Suprapubic skin (tissue), 4 donors: ENCODE measurements at regions not wholly inside any gene's neighbourhood (a gene's known extent, or its start where the extent isn't known, plus 50 kb on each side); places are given as distances from the start of the nearest gene placed in this dataset.

Experiments used
- DNase-seq, 2 donors: peaks; one replicate each; pipeline ENCODE4 v3.0.0-alpha.2; 2019; ENCODE audit warnings: low spot score in 2 of 2
- H3K27ac ChIP-seq: fragments of 200-600 bp; sonication (generic); one replicate; pipeline ENCODE4 v1.5.1; 2019
- H3K27me3 ChIP-seq: fragments of 200-600 bp; sonication (generic); one replicate; pipeline ENCODE4 v1.5.1; 2019
- H3K36me3 ChIP-seq: fragments of 200-600 bp; sonication (generic); one replicate; pipeline ENCODE4 v1.5.1; 2019
- H3K4me1 ChIP-seq: fragments of 200-600 bp; sonication (generic); one replicate; pipeline ENCODE4 v1.5.1; 2019
- H3K4me3 ChIP-seq: fragments of 200-600 bp; sonication (generic); one replicate; pipeline ENCODE4 v1.5.1; 2019; ENCODE audit warnings: mild to moderate bottlenecking
- H3K9me3 ChIP-seq: fragments of 200-600 bp; sonication (generic); one replicate; pipeline ENCODE4 v1.5.1; 2019
- CTCF ChIP-seq, 2 donors: fragments of 200-600 bp in 1 of 2; fragments of 450-650 bp in 1 of 2; sonication (generic) in 1 of 2; IDR thresholded peaks; one replicate each; pipeline ENCODE4 v1.5.1; 2016 to 2019; ENCODE audit warnings: antibody characterized with exemption in 2 of 2, mild to moderate bottlenecking in 1 of 2, moderate library complexity in 1 of 2
- EP300 ChIP-seq: sonication (generic); formaldehyde crosslinking; IDR thresholded peaks from one replicate; pipeline ENCODE4 v1.6.1; 2017; ENCODE audit warnings: antibody characterized with exemption
- POLR2A ChIP-seq, 2 donors: fragments of 450-650 bp; IDR thresholded peaks; one replicate each; pipeline ENCODE4 v1.6.1; 2017; ENCODE audit warnings: antibody characterized with exemption in 2 of 2, mild to moderate bottlenecking in 2 of 2, moderate library complexity in 2 of 2
- POLR2AphosphoS5 ChIP-seq, 3 donors: sonication (generic); formaldehyde crosslinking; IDR thresholded peaks; one replicate each; pipeline ENCODE4 v1.6.1; 2017; ENCODE audit warnings: antibody characterized with exemption in 3 of 3
- WGBS: methylation state at CpG from one replicate; pipeline ENCODE4 v1.1.5; 2018; 5-methylcytosine and 5-hydroxymethylcytosine counted together

GRCh38 chr7:1364068-1364905 lies 95.0 kb downstream of the MICALL2 start:
- H3K9me3 ChIP-seq = peaks cover 6% of the 10 kb centered on the region
- TF ChIP-seq POLR2AphosphoS5 (IDR thresholded peaks at IDR 0.05) = no peak
- TF ChIP-seq EP300 = no peak
- TF ChIP-seq CTCF (IDR thresholded peaks at IDR 0.05) = no peak
- no peak for TF ChIP-seq POLR2A (IDR thresholded peaks at IDR 0.05)
- no peaks in the 10 kb centered on the region for H3K36me3 ChIP-seq
- no peak overlapping the region for H3K4me3 ChIP-seq
- no peak overlapping the region for H3K27ac ChIP-seq
- H3K4me1 ChIP-seq = peaks cover 6% of the 10 kb centered on the region
- peaks cover 62% of the 10 kb centered on the region for H3K27me3 ChIP-seq
- no peak for DNase-seq
- 62% methylated on average over 32 of the region's 36 CpGs for WGBS

GRCh38 chr7:1364906-1365570 lies 94.2 kb downstream of the MICALL2 start:
- no peak for DNase-seq
- Histone ChIP-seq H3K27ac (no peak overlapping the region), H3K36me3 (no peaks in the 10 kb centered on the region), H3K27me3 (peaks cover 70% of the 10 kb centered on the region), H3K9me3 (peaks cover 6% of the 10 kb centered on the region), H3K4me1 (peaks cover 10% of the 10 kb centered on the region), H3K4me3 (no peak overlapping the region)
- no peak for TF ChIP-seq POLR2A (IDR thresholded peaks at IDR 0.05)
- no peak for TF ChIP-seq EP300
- TF ChIP-seq POLR2AphosphoS5 (IDR thresholded peaks at IDR 0.05) = no peak
- TF ChIP-seq CTCF (IDR thresholded peaks at IDR 0.05) = no peak
- 63% methylated on average over 4 of the region's 13 CpGs for WGBS

GRCh38 chr7:1365846-1366245 lies 93.4 kb downstream of the MICALL2 start:
- H3K4me3 ChIP-seq = no peak overlapping the region

GRCh38 chr7:1366801-1367405 lies 92.4 kb downstream of the MICALL2 start:
- no peak overlapping the region for H3K4me3 ChIP-seq
- no peak for DNase-seq
- no peak for TF ChIP-seq EP300
- TF ChIP-seq CTCF (IDR thresholded peaks at IDR 0.05) = no peak
- TF ChIP-seq POLR2AphosphoS5 (IDR thresholded peaks at IDR 0.05) = no peak
- no peak for TF ChIP-seq POLR2A (IDR thresholded peaks at IDR 0.05)
- peaks cover 87% of the 10 kb centered on the region for H3K27me3 ChIP-seq
- no peak overlapping the region for H3K27ac ChIP-seq
- no peaks in the 10 kb centered on the region for H3K36me3 ChIP-seq
- WGBS = 80% methylated on average over 1 of the region's 13 CpGs
- H3K4me1 ChIP-seq = peaks cover 10% of the 10 kb centered on the region
- peaks cover 6% of the 10 kb centered on the region for H3K9me3 ChIP-seq

More at GRCh38 chr7:1365846-1366245, 93.4 kb downstream of the MICALL2 start:
- no peak for TF ChIP-seq POLR2A (IDR thresholded peaks at IDR 0.05)
- no peak for TF ChIP-seq EP300
- Histone ChIP-seq H3K9me3 (peaks cover 6% of the 10 kb centered on the region), H3K4me1 (peaks cover 10% of the 10 kb centered on the region), H3K27ac (no peak overlapping the region), H3K27me3 (peaks cover 78% of the 10 kb centered on the region), H3K36me3 (no peaks in the 10 kb centered on the region)
- DNase-seq = no peak
- 83% methylated on average over 7 of the region's 7 CpGs for WGBS

GRCh38 chr7:1367501-1368183 lies 91.6 kb downstream of the MICALL2 start:
- H3K36me3 ChIP-seq = no peaks in the 10 kb centered on the region
- H3K4me3 ChIP-seq = no peak overlapping the region
- H3K27ac ChIP-seq = no peak overlapping the region
- TF ChIP-seq CTCF (IDR thresholded peaks at IDR 0.05) = no peak
- TF ChIP-seq POLR2AphosphoS5 (IDR thresholded peaks at IDR 0.05) = no peak
- no peak for TF ChIP-seq POLR2A (IDR thresholded peaks at IDR 0.05)
- no peak for TF ChIP-seq EP300
- DNase-seq = no peak
- H3K27me3 ChIP-seq = peaks cover 92% of the 10 kb centered on the region
- peaks cover 10% of the 10 kb centered on the region for H3K4me1 ChIP-seq
- 39% methylated on average over 21 of the region's 22 CpGs for WGBS
- H3K9me3 ChIP-seq = peaks cover 6% of the 10 kb centered on the region
